OCI-LY3 (cell line): ENCODE measurements at regions not wholly inside any gene's neighbourhood (a gene's known extent, or its start where the extent isn't known, plus 50 kb on each side); places are given as distances from the start of the nearest gene placed in this dataset.

Experiments used
- CTCF ChIP-seq: fragments of 200-600, 300-600 bp; sonication (generic); IDR thresholded peaks from 2 replicates; pipeline ENCODE4 v1.5.1; 2014; ENCODE audit warnings: antibody characterized with exemption, low read length, low read depth
- EZH2phosphoT487 ChIP-seq: fragments of 200-600 bp; shearing (Covaris generic); IDR thresholded peaks from 2 replicates; pipeline ENCODE4 v1.6.1; 2018; ENCODE audit warnings: antibody characterized with exemption, mixed run types, low read depth

DNA sequence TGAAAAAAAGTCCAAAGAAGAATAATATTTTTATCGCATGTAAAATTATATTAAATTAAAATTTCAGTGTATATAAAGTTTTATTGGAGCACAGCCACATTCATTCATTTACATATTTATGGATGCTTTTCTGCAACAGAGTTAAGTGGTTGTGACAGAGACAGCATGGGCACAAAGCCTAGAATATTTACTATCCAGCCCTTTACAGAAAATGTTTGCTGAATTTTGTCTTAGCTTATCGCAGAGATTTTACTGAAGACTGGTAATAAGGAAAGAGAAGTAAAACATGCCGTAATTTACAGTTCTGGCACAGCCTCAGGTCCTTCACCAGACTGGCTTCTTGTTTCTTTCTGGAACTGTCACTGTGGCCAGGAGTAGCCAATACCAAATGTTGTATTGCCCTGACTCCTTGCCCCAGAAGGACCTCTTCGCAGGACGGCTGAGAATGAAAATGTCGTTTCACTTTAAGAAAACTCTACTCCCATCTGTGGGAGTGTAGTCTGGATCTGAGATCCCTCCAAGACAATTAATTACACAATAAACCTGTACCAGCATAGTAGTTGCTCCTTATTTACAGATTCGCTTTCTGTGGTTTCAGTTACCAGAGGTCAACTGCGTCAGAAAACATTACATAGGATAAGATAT is 94.9 kb upstream of the GOT2 start:
- TF ChIP-seq CTCF (no peak), EZH2phosphoT487 (no peak)
